A549 (cell line): ENCODE measurements at regions not wholly inside any gene's neighbourhood (a gene's known extent, or its start where the extent isn't known, plus 50 kb on each side); places are given as distances from the start of the nearest gene placed in this dataset.

Experiments used
- ATAC-seq, 2 experiments: fragments of 200-7000 bp in 1 of 2; fragments of >200 bp in 1 of 2; cut with Nextera tagmentation in 1 of 2; cut with Tn5 transposase in 1 of 2; 3 replicates each; pipeline versions ENCODE4 v1.8.0 to v1.9.1; 2018 to 2020; ENCODE audit warnings: mild to moderate bottlenecking in 1 of 2, moderate library complexity in 1 of 2
- CTCF ChIA-PET: fragments of 300-600 bp; sonication (Branson Sonifier 250); formaldehyde crosslinking; extraction: SDS; loops from one replicate; lab custom pipeline; 2021; ENCODE audit warnings: antibody characterized with exemption, inconsistent platforms; lab: Yijun Ruan, JAX
- POLR2A ChIA-PET: fragments of 350-600 bp; formaldehyde crosslinking; extraction: SDS; loops from one replicate; lab custom pipeline; 2021; ENCODE audit warnings: antibody characterized with exemption, inconsistent platforms; lab: Yijun Ruan, JAX
- DNase-seq, 2 experiments: peaks; one replicate each; pipeline versions ENCODE4 v3.0.0 to v3.0.0-alpha.2; 2011 to 2016; ENCODE audit warnings: low read depth in 1 of 2, low spot score in 1 of 2
- FAIRE-seq: peaks from 2 replicates; lab custom pipeline; 2011; peaks lifted over from hg19 to GRCh38; lab: Jason Lieb, UNC
- H3K27ac ChIP-seq, 2 experiments: fragments of >200 bp; sonication (Bioruptor Twin); formaldehyde crosslinking; 3 replicates each; pipeline ENCODE4 v1.5.1; 2016 to 2017
- H3K4me1 ChIP-seq: fragments of >200 bp; sonication (Bioruptor Twin); formaldehyde crosslinking; 3 replicates; pipeline ENCODE4 v1.6.1; 2016
- H3K4me2 ChIP-seq: fragments of >200 bp; sonication (Bioruptor Twin); formaldehyde crosslinking; 3 replicates; pipeline ENCODE4 v1.6.1; 2016
- H3K4me3 ChIP-seq: fragments of >200 bp; sonication (Bioruptor Twin); formaldehyde crosslinking; 3 replicates; pipeline ENCODE4 v1.5.1; 2016
- H3K9me3 ChIP-seq: fragments of >200 bp; sonication (Bioruptor Twin); formaldehyde crosslinking; 3 replicates; pipeline ENCODE4 v1.6.1; 2016
- CEBPB ChIP-seq, 2 experiments: fragments of >200 bp in 1 of 2; sonication (Bioruptor Twin) in 1 of 2; formaldehyde crosslinking in 1 of 2; IDR thresholded peaks; 2 replicates each; pipeline ENCODE4 v1.6.1; 2012 to 2016
- CHD4 ChIP-seq: fragments of 200-600 bp; sonication (generic); IDR thresholded peaks from 2 replicates; pipeline ENCODE4 v1.6.1; 2016; ENCODE audit warnings: antibody characterized with exemption, mild to moderate bottlenecking, borderline replicate concordance
- ESRRA ChIP-seq: fragments of 150-350 bp; IDR thresholded peaks from 2 replicates; pipeline ENCODE4 v1.6.1; 2014; ENCODE audit warnings: mild to moderate bottlenecking, low read length, borderline replicate concordance
- HEYL ChIP-seq: fragments of 250-450 bp; sonication (Bioruptor Pico); IDR thresholded peaks from 2 replicates; pipeline ENCODE4 v1.8.0; 2021; ENCODE audit warnings: mild to moderate bottlenecking, moderate library complexity
- JUN ChIP-seq, 2 experiments: fragments of >200 bp; sonication (Bioruptor Twin); formaldehyde crosslinking; IDR thresholded peaks; 2 replicates in 1 of 2; 3 replicates in 1 of 2; pipeline ENCODE4 v1.6.1; 2016 to 2017
- KDM5A ChIP-seq: fragments of 200-600 bp; sonication (generic); IDR thresholded peaks from 2 replicates; pipeline ENCODE4 v1.6.1; 2016; ENCODE audit warnings: antibody characterized with exemption, mild to moderate bottlenecking
- MAFK ChIP-seq: fragments of 450-650 bp; IDR thresholded peaks from 2 replicates; pipeline ENCODE4 v1.6.1; 2014; ENCODE audit not compliant: partially characterized antibody
- MAZ ChIP-seq: fragments of 150-350 bp; IDR thresholded peaks from 2 replicates; pipeline ENCODE4 v1.6.1; 2014; ENCODE audit warnings: antibody characterized with exemption, low read depth, low read length, borderline replicate concordance
- NFE2L2 ChIP-seq: fragments of 150-350 bp; conservative IDR thresholded peaks from 2 replicates; pipeline ENCODE4 v1.6.1; 2014; ENCODE audit warnings: low read length
- NPAS2 ChIP-seq: fragments of 250-450 bp; sonication (Bioruptor Pico); IDR thresholded peaks from 2 replicates; pipeline ENCODE4 v1.8.0; 2022; ENCODE audit warnings: mild to moderate bottlenecking, moderate library complexity, borderline replicate concordance
- RARB ChIP-seq: fragments of 250-450 bp; sonication (Bioruptor Pico); IDR thresholded peaks from 2 replicates; pipeline ENCODE4 v1.8.0; 2021; ENCODE audit warnings: mild to moderate bottlenecking, moderate library complexity
- RCOR1 ChIP-seq: fragments of 150-350 bp; IDR thresholded peaks from 2 replicates; pipeline ENCODE4 v1.6.1; 2014; ENCODE audit warnings: antibody characterized with exemption, low read length, low read depth
- RFX5 ChIP-seq: fragments of 450-650 bp; IDR thresholded peaks from 2 replicates; pipeline ENCODE4 v1.7.1; 2014; ENCODE audit warnings: antibody characterized with exemption, mild to moderate bottlenecking, moderate library complexity
- ZNF302 ChIP-seq: fragments of 250-450 bp; sonication (Bioruptor Pico); IDR thresholded peaks from 2 replicates; pipeline ENCODE4 v1.9.0; 2021; ENCODE audit warnings: inconsistent platforms, mild to moderate bottlenecking, moderate library complexity
- WGBS: methylation state at CpG from one replicate; pipeline ENCODE4 v1.1.6; 2017; ENCODE audit errors: missing lambda C conversion rate; 5-methylcytosine and 5-hydroxymethylcytosine counted together
- TF ChIP-seq, protein P1 (sequence below): fragments of 250-450 bp; sonication (Bioruptor Pico); IDR thresholded peaks from 2 replicates; pipeline ENCODE4 v1.5.0; 2021; ENCODE audit warnings: mild to moderate bottlenecking, moderate library complexity, borderline replicate concordance
- TF ChIP-seq, protein P2 (sequence below): fragments of 250-450 bp; sonication (Bioruptor Pico); IDR thresholded peaks from 2 replicates; pipeline ENCODE4 v1.5.0; 2020; ENCODE audit warnings: low read depth, mild to moderate bottlenecking, moderate library complexity
- TF ChIP-seq, protein P3 (sequence below): fragments of >200 bp; sonication (Bioruptor Twin); formaldehyde crosslinking; IDR thresholded peaks from 3 replicates; pipeline ENCODE4 v1.5.1; 2016
- TF ChIP-seq, protein P4 (sequence below): IDR thresholded peaks from 2 replicates; pipeline ENCODE4 v1.6.1; 2012

DNA sequence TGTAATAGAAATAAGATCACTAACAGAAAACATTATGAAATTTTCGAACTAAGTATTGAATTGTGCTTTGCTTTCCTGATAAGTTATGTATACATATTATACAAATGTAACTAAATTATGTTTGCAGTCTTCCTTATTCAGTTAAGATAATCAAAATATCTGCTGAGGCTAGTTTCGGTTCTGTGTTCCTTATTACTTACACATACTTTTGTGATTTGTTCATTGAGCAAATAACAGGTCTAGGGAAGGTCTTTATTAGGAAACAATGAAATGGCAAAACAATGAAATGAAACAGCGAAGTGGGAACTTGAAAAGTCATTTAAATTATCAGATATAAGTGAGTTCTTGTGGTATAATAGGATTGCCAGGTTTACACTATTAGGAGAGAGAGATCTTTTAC lies 352.4 kb downstream of the GRIA2 start:
- no peaks in the 10 kb centered on the region for H3K9me3 ChIP-seq
- WGBS, result 8% methylated on average over 3 of the region's 3 CpGs
- CTCF ChIA-PET, result no interaction called here
- no peak for DNase-seq
- ATAC-seq, result no peak
- FAIRE-seq, result no peak
- POLR2A ChIA-PET, result no interaction called here
- H3K4me2 ChIP-seq, result no peak overlapping the region
- no peak overlapping the region for H3K4me3 ChIP-seq
- no peaks in the 10 kb centered on the region for H3K4me1 ChIP-seq
- no peak for TF ChIP-seq MAZ
- TF ChIP-seq, protein P1, sequence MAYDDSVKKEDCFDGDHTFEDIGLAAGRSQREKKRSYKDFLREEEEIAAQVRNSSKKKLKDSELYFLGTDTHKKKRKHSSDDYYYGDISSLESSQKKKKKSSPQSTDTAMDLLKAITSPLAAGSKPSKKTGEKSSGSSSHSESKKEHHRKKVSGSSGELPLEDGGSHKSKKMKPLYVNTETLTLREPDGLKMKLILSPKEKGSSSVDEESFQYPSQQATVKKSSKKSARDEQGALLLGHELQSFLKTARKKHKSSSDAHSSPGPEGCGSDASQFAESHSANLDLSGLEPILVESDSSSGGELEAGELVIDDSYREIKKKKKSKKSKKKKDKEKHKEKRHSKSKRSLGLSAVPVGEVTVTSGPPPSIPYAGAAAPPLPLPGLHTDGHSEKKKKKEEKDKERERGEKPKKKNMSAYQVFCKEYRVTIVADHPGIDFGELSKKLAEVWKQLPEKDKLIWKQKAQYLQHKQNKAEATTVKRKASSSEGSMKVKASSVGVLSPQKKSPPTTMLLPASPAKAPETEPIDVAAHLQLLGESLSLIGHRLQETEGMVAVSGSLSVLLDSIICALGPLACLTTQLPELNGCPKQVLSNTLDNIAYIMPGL (CRISPR knock-in tag), result no peak
- no peak for TF ChIP-seq NPAS2 (CRISPR knock-in tag)
- no peak for TF ChIP-seq RFX5
- no peak for TF ChIP-seq ZNF302
- TF ChIP-seq RCOR1, result no peak
- TF ChIP-seq MAFK, result no peak
- no peak for TF ChIP-seq HEYL (CRISPR knock-in tag)
- TF ChIP-seq, protein P2, sequence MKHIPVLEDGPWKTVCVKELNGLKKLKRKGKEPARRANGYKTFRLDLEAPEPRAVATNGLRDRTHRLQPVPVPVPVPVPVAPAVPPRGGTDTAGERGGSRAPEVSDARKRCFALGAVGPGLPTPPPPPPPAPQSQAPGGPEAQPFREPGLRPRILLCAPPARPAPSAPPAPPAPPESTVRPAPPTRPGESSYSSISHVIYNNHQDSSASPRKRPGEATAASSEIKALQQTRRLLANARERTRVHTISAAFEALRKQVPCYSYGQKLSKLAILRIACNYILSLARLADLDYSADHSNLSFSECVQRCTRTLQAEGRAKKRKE (CRISPR knock-in tag), result no peak
- H3K27ac ChIP-seq, result no peak overlapping the region

DNA sequence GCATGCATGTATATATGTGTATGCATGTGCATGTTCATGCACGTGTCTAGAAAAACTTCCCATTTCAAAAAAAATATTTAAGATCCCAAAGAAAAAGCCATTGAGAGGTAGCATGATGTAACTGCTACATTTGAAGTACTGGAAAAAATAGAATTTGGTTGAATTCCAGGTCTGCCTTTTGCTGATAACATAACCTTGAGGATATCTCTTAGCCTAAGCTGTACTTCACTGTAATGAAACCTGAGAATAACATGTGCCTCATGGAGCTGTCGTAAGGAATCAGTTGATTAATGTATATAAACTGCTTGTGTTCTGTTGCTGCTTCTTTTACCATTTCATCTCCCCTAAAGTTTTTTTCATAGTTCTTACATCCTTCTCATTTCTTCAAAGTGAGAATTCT lies 351.8 kb downstream of the GRIA2 start:
- no peak for ATAC-seq
- Histone ChIP-seq H3K4me3 (no peak overlapping the region), H3K4me1 (no peaks in the 10 kb centered on the region), H3K4me2 (no peak overlapping the region), H3K9me3 (no peaks in the 10 kb centered on the region), H3K27ac (no peak overlapping the region)
- DNase-seq, result no peak
- TF ChIP-seq ESRRA, result no peak
- TF ChIP-seq, protein P3, sequence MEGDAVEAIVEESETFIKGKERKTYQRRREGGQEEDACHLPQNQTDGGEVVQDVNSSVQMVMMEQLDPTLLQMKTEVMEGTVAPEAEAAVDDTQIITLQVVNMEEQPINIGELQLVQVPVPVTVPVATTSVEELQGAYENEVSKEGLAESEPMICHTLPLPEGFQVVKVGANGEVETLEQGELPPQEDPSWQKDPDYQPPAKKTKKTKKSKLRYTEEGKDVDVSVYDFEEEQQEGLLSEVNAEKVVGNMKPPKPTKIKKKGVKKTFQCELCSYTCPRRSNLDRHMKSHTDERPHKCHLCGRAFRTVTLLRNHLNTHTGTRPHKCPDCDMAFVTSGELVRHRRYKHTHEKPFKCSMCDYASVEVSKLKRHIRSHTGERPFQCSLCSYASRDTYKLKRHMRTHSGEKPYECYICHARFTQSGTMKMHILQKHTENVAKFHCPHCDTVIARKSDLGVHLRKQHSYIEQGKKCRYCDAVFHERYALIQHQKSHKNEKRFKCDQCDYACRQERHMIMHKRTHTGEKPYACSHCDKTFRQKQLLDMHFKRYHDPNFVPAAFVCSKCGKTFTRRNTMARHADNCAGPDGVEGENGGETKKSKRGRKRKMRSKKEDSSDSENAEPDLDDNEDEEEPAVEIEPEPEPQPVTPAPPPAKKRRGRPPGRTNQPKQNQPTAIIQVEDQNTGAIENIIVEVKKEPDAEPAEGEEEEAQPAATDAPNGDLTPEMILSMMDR, result no peak
- no peak for TF ChIP-seq KDM5A
- FAIRE-seq, result no peak
- POLR2A ChIA-PET, result no interaction called here
- WGBS, result 20% methylated on average over 2 of the region's 2 CpGs
- CTCF ChIA-PET, result no interaction called here

DNA sequence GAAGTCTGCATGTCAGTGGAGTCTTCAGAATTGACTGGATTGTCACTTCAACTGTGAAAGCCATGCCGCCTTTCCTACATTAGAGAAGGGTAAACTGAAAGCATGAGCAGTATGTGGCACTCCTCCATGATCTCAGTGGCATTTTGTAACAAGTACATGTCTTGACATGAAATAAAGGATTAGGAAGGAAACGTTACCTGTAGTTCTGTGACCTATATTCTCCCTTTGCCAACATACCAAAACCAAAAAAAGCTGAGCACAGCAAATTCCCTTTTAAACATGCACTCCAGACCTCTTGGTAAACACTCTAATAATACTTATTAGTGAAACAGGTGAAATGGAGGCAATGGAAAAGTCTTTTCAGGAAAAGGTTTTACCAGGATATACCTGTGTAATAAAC lies 344.2 kb downstream of the GRIA2 start:
- Histone ChIP-seq H3K27ac (no peak overlapping the region), H3K9me3 (no peaks in the 10 kb centered on the region), H3K4me3 (no peak overlapping the region), H3K4me2 (no peak overlapping the region), H3K4me1 (no peaks in the 10 kb centered on the region)
- TF ChIP-seq MAFK (peak; percentile 72), RARB (CRISPR knock-in tag) (no peak)
- FAIRE-seq (no peak), DNase-seq (no peak), ATAC-seq (no peak)
- CTCF ChIA-PET, result no interaction called here
- 19% methylated on average over 2 of the region's 2 CpGs for WGBS
- POLR2A ChIA-PET, result no interaction called here

DNA sequence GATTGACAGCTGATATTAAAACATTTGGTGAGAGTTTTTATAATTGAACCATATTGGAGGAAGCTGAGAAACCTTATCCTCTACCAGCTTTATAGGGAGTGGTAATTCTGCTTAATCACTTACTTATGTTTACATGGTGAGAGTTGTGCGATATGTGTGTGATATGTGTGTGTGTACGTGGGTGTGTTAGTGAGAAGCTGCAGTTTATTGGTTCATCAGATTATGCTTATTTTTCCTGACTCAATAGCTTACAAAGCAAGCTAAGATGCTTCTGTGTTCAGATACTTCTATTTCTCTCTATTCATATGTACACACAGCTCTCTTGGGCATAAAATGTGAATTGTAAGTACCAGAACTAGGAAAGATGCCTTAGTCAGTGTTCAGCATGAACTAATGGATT lies 343.7 kb downstream of the GRIA2 start:
- no peak overlapping the region for H3K4me2 ChIP-seq
- FAIRE-seq (no peak), DNase-seq (no peak), ATAC-seq (no peak)
- ChIA-PET CTCF (no interaction called here), POLR2A (no interaction called here)
- no peaks in the 10 kb centered on the region for H3K9me3 ChIP-seq
- no peak for TF ChIP-seq NFE2L2
- no peak for TF ChIP-seq JUN (IDR thresholded peaks at IDR 0.05)
- no peak for TF ChIP-seq RARB (CRISPR knock-in tag)
- TF ChIP-seq CEBPB (IDR thresholded peaks at IDR 0.05), result no peak
- TF ChIP-seq, protein P4, sequence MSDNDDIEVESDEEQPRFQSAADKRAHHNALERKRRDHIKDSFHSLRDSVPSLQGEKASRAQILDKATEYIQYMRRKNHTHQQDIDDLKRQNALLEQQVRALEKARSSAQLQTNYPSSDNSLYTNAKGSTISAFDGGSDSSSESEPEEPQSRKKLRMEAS, result no peak
- no peak for TF ChIP-seq CHD4
- H3K4me1 ChIP-seq, result no peaks in the 10 kb centered on the region
- WGBS, result 46% methylated on average over 2 of the region's 2 CpGs
- H3K27ac ChIP-seq, result no peak overlapping the region
- no peak overlapping the region for H3K4me3 ChIP-seq
